Brain microvascular endothelial cell (primary cell): ENCODE measurements at regions not wholly inside any gene's neighbourhood (a gene's known extent, or its start where the extent isn't known, plus 50 kb on each side); places are given as distances from the start of the nearest gene placed in this dataset.

Source experiments
- DNase-seq: peaks from one replicate; pipeline ENCODE4 v3.0.0-alpha.2; 2020
- H3K27ac ChIP-seq: fragments of 250-450 bp; sonication (Bioruptor Pico); 2 replicates; pipeline ENCODE4 v1.5.1; 2020; ENCODE audit warnings: mild to moderate bottlenecking, moderate library complexity
- H3K27me3 ChIP-seq: fragments of 250-450 bp; sonication (Bioruptor Pico); replicated peaks from 2 replicates; pipeline ENCODE4 v1.5.1; 2020; ENCODE audit warnings: mild to moderate bottlenecking
- H3K36me3 ChIP-seq: fragments of 250-450 bp; sonication (Bioruptor Pico); replicated peaks from 2 replicates; pipeline ENCODE4 v1.5.1; 2020; ENCODE audit warnings: mild to moderate bottlenecking
- H3K4me3 ChIP-seq: 2 replicates; pipeline ENCODE4 v1.5.1; 2011; ENCODE audit warnings: low read depth, mild to moderate bottlenecking, control low read depth, low read length, moderate library complexity
- CTCF ChIP-seq: IDR thresholded peaks from 2 replicates; pipeline ENCODE4 v1.5.1; 2011; ENCODE audit warnings: low read depth, mild to moderate bottlenecking, moderate library complexity, low read length, control low read depth, inconsistent platforms; ENCODE audit errors: missing control alignments
- in situ Hi-C: cut with HindIII; loops from 2 replicates; pipeline ENCODE4 v1.10.0; 2017; ENCODE audit warnings: low sequenced_read_pairs, low pct_ligation_motif_present

DNA sequence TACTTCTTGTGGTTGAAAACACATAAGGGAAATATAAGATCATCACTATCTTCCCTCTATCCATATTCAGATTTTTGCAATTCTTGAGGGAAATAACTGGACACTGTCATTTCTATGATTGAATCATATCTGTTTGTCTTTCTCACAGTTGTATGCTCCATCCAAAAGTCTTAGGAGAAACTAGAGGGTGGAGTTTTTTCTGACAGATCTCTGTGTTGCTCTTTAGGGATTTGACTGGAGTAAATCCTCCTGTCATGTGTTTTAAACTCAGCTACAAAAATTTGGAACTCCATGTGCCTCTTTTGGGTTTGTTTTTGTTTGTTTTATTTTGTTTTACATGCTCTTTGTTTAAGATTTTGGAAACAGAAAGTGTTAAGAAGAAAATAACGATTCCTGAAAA, 136.5 kb downstream of the SPATA18 start:
- H3K27me3 ChIP-seq: no peaks in the 10 kb centered on the region
- DNase-seq: no peak
- H3K4me3 ChIP-seq: no peak overlapping the region
- H3K36me3 ChIP-seq: no peaks in the 10 kb centered on the region
- no peak for TF ChIP-seq CTCF
- in situ Hi-C loops: no loop called here
- H3K27ac ChIP-seq: no peak overlapping the region

DNA sequence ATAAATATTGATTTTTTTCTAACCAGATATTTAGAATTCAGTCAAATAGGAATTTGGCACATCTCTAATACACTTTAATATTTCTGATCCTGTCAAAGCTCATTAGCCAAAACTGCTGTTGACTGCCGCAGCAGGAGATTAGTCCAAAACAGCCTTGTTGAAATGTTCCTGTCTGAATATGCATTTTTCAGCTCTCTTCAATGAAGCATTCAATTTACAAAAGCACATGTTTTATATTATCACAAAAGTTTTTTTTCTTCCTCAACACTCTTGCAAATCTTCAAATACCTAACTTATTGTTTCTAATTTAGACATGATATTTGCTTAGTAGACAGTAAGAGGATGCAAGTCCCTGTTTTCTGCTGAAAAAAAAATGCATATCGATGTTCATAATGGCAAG, 140.9 kb downstream of the SPATA18 start:
- no peak for TF ChIP-seq CTCF
- no peak for DNase-seq
- no peak overlapping the region for H3K27ac ChIP-seq
- H3K36me3 ChIP-seq: no peaks in the 10 kb centered on the region
- no peaks in the 10 kb centered on the region for H3K27me3 ChIP-seq
- no peak overlapping the region for H3K4me3 ChIP-seq
- in situ Hi-C loops: no loop called here

- DNase-seq: no peak
These were observed 141.6 kb downstream of the SPATA18 start for GRCh38 chr4:52192721-52193135.

DNA sequence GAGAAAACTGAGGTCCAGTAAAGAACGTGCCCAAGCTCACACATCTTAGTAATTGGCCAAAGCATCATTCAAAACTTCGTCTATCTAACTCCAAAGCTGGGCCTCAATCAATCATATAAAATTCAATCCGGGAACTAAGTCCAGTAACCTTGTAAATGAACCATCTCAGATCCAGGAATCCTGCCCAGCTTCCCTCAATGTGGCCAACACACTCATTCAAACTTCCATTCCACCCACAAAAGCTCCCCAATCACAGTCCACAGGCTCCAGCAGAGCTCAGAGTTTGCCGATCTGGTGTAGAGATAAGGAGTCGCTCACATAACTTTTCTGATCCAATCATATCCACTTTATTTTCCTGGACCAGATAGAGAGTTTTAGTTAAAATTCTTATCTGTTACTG, 144.8 kb downstream of the SPATA18 start:
- Histone ChIP-seq H3K4me3 (no peak overlapping the region), H3K27ac (no peak overlapping the region), H3K36me3 (no peaks in the 10 kb centered on the region), H3K27me3 (no peaks in the 10 kb centered on the region)
- no peak for TF ChIP-seq CTCF
- in situ Hi-C loops: no loop called here
- DNase-seq: no peak

More at GRCh38 chr4:52192721-52193135, 141.6 kb downstream of the SPATA18 start:
- Histone ChIP-seq H3K4me3 (no peak overlapping the region), H3K27me3 (no peaks in the 10 kb centered on the region), H3K36me3 (no peaks in the 10 kb centered on the region), H3K27ac (no peak overlapping the region)
- TF ChIP-seq CTCF: no peak
- in situ Hi-C loops: no loop called here

DNA sequence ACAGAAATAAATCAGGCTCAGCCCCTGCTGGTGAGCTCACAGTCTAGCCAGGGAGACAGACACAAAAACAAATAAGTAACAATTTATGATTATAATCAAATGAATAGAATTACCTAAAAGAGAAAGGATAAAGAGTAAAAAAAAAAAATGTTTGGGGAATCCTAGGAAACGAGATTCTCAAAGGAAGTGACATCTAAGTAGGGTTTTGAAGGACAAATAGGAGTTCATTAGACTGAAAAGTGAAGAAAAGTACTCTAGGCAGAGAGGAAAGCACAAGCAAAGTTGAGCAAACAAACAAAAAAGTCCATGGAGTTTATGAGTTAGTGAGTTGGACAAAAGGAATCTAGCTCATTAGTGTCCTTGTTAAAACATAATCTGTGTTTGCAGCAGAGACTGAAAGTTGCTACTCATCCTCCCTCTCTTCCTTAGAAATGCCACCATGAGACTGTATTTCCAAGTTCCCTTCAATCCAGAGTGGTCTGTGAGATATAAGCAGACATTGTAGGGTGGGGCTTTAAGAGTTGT, 145.6 kb downstream of the SPATA18 start:
- no peak for DNase-seq
- in situ Hi-C loops: no loop called here
- no peak for TF ChIP-seq CTCF
- Histone ChIP-seq H3K4me3 (no peak overlapping the region), H3K27me3 (no peaks in the 10 kb centered on the region), H3K36me3 (no peaks in the 10 kb centered on the region), H3K27ac (no peak overlapping the region)

- H3K27me3 ChIP-seq: no peaks in the 10 kb centered on the region
- no peak overlapping the region for H3K27ac ChIP-seq
- in situ Hi-C loops: no loop called here
- no peaks in the 10 kb centered on the region for H3K36me3 ChIP-seq
- H3K4me3 ChIP-seq: no peak overlapping the region
- DNase-seq: no peak
- no peak for TF ChIP-seq CTCF
These were observed 146.2 kb downstream of the SPATA18 start for GRCh38 chr4:52197306-52197705.
